HG03159 (cell line): ENCODE measurements at regions not wholly inside any gene's neighbourhood (a gene's known extent, or its start where the extent isn't known, plus 50 kb on each side); places are given as distances from the start of the nearest gene placed in this dataset.
"Not testable (repeated sequence)": the region's sequence is repeated elsewhere in the genome, so short reads cannot be mapped to it uniquely, and the experiment has no call there.

ENCODE experiments used
- ATAC-seq: cut with Tn5 transposase; IDR thresholded peaks from one replicate; pipeline ENCODE4 v1.9.1; 2021; ENCODE audit warnings: mild to moderate bottlenecking, moderate library complexity; ENCODE audit not compliant: unreplicated experiment

DNA sequence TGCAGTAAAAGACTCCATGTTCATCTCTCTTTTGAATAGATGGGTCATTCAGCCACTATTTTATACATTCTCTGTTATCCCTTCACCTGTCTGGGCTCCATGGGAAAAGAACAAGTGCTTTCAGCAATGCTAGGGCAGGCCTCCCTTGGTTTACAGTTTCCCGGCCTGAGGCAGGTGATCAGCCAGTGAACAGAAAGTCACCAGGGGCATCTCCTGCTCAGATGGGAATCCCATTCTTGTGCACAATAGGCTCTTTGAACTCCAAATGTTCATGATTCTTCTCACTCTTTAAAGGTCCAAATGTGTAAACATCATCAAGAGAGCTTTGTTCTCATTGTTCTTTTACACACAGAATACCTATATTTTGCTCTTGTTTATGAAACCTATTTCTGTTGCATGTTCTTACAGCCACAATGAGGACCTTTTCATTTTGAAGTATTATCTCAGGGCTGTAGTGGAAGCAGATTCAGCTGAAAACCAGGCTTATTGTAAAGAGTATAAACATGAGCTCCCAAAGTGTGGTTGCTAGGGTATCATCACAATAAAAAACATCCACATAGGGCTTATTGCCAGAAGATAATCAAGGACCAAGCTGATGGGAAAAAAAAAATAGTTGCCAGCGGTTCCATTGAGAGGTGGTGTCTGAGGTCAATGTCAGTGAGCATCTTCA lies 267.1 kb upstream of the SGK1 start:
- no peak for ATAC-seq

DNA sequence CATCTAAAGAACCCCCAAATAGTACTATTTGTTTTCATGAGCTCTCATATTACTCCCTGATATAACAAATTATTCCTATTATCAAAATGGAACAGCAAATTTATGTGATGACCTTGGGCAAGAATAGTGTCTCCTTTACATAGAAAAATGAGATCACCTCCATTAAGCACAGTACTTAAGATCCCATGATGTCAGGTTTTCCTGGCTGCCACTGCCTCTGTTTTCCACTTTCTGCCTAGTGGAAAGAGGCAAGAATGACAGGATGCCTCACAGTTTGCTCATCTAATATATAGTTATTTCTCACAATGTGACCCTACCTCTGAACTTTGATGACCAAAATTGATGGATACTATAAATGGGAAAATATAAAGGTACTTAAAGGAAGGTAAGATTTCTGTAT lies 260.1 kb upstream of the SGK1 start:
- ATAC-seq: no peak

DNA sequence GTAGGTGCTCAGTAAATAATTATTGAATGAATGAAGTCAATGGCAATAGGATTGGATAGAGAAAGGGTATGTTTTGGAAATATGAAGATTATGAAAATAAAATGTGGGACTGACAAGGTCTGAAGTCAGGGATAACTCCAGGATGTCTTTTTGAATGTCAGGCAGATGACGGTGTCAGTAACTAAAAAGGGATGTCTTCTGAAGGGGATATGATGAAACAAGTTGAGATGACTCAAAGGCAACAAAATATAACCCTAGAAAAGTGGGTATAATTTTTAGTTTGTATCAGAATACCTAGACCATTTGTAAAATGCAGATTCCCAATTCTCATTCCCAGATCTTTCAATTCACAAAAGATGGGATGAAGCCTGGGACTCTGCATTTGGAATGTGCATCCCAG lies 257.3 kb upstream of the SGK1 start:
- no peak for ATAC-seq

DNA sequence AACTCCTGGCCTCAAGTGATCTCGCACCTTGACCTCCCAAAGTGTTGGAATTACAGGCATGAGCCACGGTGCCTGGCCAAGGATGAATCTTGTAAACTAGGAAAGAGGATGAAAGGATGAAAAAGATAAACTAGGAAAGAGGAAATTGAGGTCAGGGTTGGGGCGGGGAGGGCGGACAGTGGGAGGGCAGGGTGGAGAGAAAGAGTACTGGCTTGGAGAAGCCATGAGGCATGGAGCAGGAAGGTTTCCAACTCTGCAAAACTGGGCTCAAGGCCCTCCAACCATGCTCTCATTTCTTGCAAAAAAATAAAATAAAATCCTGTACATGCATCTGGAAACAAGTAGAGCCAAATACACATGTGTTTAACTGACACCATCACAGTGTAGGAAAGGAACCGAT lies 256.6 kb upstream of the SGK1 start:
- no peak for ATAC-seq

- ATAC-seq: not testable (repeated sequence)
Measured at GRCh38 chr6:134569996-134570395, 252.1 kb upstream of the SGK1 start.

DNA sequence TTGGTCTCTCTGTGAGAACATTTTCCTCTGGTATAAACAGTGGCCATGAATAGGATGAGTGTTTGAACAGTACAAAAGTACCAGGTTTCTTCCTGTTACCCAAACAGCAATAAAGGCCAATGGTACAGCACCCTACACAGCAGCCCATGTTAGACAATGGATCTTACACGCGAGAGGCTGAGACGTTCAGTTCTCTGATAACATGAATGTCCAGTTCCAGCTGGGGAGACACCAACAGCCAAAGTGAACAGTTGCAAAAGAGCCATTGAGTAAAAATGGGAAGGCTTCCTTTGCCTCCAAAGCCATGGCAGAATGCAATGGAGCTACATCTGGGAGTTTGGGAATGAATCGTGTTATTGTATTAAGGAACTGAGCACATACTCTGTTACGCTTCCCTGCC lies 246.8 kb upstream of the SGK1 start:
- no peak for ATAC-seq

DNA sequence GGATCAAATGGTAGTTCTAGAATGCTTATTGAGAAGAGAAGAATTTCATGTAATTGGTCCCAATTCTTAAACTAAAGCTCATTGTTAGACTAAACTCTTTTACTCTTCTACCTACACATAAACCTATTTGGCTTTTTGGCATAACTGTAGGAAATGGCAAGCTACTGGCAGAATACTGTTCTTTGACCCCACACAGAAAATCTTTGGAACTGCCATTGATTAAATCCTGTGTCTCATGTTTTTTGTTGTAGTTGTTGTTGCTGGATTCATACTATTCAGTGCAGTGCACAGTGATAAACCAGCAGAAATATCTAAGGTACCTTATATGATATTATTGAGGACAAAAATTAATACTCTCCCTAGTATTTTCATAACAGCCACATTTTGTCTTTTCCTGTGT lies 242.1 kb upstream of the SGK1 start:
- no peak for ATAC-seq

GRCh38 chr6:134557509-134557908 lies 239.6 kb upstream of the SGK1 start:
- ATAC-seq: no peak

DNA sequence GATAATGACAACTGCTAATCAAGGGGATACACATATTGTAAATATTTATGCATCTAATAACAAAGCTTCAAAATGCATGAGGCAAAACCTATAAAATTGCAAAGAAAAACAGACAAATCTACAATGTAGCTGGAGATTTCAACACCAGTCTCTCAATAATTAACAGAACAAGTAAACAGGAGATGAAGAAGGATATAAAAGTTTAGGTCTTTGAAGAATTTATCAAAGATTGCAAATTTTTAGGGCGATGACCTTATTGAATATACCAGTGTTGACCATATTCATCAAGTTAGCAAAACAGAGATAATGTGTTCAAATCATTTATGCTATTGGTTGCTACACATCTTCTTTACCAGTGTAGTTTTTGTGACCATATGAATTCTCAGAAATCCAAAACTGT lies 237.8 kb upstream of the SGK1 start:
- no peak for ATAC-seq

GRCh38 chr6:134553936-134554335 lies 236.0 kb upstream of the SGK1 start:
- no peak for ATAC-seq

DNA sequence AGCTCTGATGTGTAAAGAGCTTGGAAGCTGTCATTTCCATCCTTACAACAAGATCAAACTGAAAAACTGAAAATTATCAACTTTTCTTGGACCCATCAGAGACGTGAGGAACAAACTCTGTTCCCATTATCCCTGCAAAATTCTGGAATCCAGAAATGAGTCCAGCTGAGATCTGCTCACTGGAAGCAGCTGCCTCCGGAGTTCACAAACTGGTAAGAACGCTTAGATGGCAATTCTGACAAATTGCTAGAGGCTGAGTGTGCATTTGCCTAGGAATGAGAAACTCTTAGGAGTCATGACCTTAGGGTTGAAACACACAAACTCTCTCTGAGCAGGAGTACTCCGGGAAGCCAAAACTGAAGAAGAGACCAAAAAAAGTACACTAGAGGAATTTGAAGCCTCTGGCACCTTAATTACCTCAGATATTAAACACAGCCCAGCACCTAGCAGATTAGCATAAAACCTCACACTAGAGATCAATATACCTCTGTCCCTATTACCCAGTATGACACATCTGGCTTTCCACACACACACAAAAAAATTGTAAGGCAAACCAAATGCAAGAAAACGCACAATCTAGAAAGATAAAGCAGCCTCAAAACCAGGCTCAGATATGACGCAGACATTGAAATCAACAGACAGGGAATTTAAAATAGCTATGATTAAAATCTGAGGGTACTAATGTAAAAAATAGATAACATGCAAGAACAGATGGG lies 233.5 kb upstream of the SGK1 start:
- no peak for ATAC-seq

DNA sequence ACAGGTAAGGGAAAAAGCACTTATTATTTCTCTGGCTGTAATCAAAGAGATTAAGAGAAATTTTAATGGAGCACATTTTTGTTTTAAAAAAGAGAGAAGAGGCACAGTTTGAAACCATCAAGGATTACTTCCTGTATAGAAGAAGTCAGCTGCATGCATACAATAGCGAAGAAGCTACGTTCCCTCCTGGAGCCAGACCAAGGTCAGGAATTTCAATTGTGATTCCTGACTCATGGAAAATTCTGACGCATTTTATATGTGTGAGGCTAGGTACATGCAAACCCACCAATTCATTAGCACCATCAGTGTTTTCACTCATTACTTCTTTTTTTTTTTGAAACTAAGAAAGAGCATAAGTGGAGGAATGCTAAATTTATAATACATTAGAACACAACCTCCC lies 232.7 kb upstream of the SGK1 start:
- no peak for ATAC-seq

- ATAC-seq: no peak
Measured at GRCh38 chr6:134549854-134550253, 231.9 kb upstream of the SGK1 start.

- no peak for ATAC-seq
Measured at GRCh38 chr6:134546962-134547645, 229.2 kb upstream of the SGK1 start.

GRCh38 chr6:134544737-134545136 lies 226.8 kb upstream of the SGK1 start:
- ATAC-seq: no peak

- no peak for ATAC-seq
Measured at GRCh38 chr6:134543128-134543527, 225.2 kb upstream of the SGK1 start.

- no peak for ATAC-seq
Measured at GRCh38 chr6:134541001-134541400, 223.1 kb upstream of the SGK1 start.

DNA sequence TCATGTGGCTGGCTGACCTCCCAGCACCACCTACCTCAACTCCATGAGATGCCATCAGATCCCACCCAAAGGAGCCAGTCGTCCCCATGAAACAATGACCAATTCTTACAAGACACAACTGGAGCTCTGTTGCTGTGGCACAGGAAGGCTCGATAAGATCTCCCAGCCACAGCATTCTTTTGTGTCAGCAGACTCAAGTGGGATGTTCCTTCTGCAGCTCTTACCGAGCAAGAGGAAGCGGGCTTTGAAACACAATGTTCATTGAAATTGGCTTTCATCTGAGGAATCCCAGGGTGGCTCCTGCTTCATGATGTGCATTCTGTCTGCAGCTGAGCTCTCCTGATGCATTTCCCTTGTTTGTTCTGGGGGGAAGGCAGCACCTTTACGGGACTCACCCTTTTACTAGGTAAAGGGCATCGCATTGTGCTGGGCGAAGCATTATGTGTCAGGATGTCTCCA lies 222.0 kb upstream of the SGK1 start:
- ATAC-seq: no peak

DNA sequence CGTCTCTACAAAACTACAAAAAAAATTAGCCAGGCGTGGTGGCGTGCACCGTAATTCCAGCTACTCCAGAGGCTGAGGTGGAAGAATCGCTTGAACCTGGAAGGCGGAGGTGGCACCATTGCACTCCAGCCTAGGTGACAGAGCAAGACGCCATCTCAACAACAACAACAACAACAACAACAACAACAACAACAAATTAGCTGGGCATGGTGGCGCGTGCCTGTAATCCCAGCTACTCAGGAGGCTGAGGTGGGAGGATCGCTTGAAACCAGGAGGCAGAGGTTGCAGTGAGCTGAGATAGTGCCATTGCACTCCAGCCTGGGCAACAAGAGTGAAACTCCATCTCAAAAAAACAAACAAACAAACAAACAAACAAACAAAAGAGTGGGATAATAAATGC lies 219.9 kb upstream of the SGK1 start:
- not testable (repeated sequence) for ATAC-seq

DNA sequence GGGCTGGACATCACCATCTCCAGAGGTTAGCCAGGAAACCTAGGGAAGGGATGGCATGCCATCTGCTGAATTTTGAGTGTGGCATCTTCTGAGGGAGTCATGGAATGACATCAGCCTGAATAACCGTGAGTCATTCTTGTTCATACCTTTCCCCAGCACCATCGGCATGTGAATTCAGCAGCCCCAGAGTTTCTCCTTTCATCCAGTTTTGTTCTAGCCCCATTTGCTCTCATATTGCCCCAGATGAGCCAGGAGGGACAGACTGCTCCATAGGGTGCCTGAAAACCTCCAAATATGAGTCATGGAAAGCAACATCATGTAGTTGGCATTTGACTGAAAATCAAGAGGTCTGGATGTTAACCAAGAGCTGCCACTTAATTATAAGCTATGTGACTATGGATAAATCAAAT lies 219.2 kb upstream of the SGK1 start:
- no peak for ATAC-seq

- ATAC-seq: no peak
Measured at GRCh38 chr6:134535831-134536230, 217.9 kb upstream of the SGK1 start.

GRCh38 chr6:134534708-134535149 lies 216.8 kb upstream of the SGK1 start:
- ATAC-seq: no peak
